ENCODE measurements at regions not wholly inside any gene's neighbourhood (a gene's known extent, or its start where the extent isn't known, plus 50 kb on each side); places are given as distances from the start of the nearest gene placed in this dataset.

DNA sequence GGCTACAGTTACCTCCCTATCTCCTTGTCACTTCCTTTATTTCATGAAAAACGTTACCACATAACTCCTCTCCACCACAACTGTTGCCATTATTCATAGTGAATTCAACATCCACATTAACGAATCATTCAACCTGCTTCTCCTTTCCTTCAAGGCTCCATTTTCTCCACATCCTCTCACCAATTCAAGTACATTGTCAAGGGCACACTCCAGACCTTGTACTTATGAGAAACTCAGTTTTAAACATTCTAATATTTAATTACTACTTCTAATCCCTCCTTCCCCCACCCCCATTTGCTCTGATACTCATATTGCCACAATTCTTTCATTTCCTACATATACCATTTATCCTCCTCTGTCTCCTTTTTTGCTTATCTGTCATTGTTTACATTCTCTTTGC, 871.2 kb downstream of the TUSC7 start:
- Histone ChIP-seq H3K79me2 (ENCODE audit: control insufficient read depth, insufficient read depth, low read length) (no peaks in the 10 kb centered on the region), H3K4me3 (no peak overlapping the region), H2AFZ (ENCODE audit: low read depth, low read length) (no peak overlapping the region), H3K9me3 (replicated peaks; ENCODE audit: control insufficient read depth, insufficient read depth, low read depth, low read length) (no peaks in the 10 kb centered on the region), H3K9ac (ENCODE audit: insufficient read depth in 1 of 2, low read depth in 2 of 2, low read length in 2 of 2) (no peak overlapping the region), H3K4me1 (replicated peaks in 1 of 2; ENCODE audit: control insufficient read depth in 2 of 2, insufficient read depth in 2 of 2, low read length in 2 of 2) (no peaks in the 10 kb centered on the region), H3K4me2 (ENCODE audit: insufficient read depth, low read length) (no peak overlapping the region), H3K9me1 (ENCODE audit: control insufficient read depth, insufficient read depth, low read length) (no peaks in the 10 kb centered on the region), H3K27me3 (ENCODE audit: control insufficient read depth in 2 of 2, insufficient read depth in 2 of 2, low read length in 2 of 2) (no peaks in the 10 kb centered on the region), H3K27ac (ENCODE audit: extremely low read depth, low read depth, low read length) (no peak overlapping the region), H3K36me3 (ENCODE audit: control insufficient read depth, insufficient read depth, low read length) (no peaks in the 10 kb centered on the region), H4K20me1 (replicated peaks; ENCODE audit: control insufficient read depth, insufficient read depth, low read length) (no peaks in the 10 kb centered on the region)
- POLR2A ChIA-PET = no interaction called here
- BruUV-seq (replicated peaks) = no TSS peak
- in situ Hi-C loops (cut with MboI) = no loop called here
- intact Hi-C loops (cut with micrococcal nuclease) = no loop called here
- DNase-seq (ENCODE audit: extremely low read depth in 1 of 4, low spot score in 3 of 4) (no peak), ATAC-seq (no peak), FAIRE-seq (no peak)
- TF ChIP-seq, protein P1, sequence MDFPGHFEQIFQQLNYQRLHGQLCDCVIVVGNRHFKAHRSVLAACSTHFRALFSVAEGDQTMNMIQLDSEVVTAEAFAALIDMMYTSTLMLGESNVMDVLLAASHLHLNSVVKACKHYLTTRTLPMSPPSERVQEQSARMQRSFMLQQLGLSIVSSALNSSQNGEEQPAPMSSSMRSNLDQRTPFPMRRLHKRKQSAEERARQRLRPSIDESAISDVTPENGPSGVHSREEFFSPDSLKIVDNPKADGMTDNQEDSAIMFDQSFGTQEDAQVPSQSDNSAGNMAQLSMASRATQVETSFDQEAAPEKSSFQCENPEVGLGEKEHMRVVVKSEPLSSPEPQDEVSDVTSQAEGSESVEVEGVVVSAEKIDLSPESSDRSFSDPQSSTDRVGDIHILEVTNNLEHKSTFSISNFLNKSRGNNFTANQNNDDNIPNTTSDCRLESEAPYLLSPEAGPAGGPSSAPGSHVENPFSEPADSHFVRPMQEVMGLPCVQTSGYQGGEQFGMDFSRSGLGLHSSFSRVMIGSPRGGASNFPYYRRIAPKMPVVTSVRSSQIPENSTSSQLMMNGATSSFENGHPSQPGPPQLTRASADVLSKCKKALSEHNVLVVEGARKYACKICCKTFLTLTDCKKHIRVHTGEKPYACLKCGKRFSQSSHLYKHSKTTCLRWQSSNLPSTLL (IDR thresholded peaks at IDR 0.05) = no peak
- TF ChIP-seq SMAD1 (IDR thresholded peaks at IDR 0.05; ENCODE audit: low read depth, low read length, partially characterized antibody) = no peak
- TF ChIP-seq ZNF384 (IDR thresholded peaks at IDR 0.05; ENCODE audit: low read depth, low read length) = no peak
- no peak for TF ChIP-seq CBX2 (IDR thresholded peaks at IDR 0.05; ENCODE audit: insufficient read depth, low read length, poor library complexity, severe bottlenecking)
- TF ChIP-seq HNRNPL (IDR thresholded peaks at IDR 0.05; ENCODE audit: low read depth, low read length) = no peak
- TF ChIP-seq ZNF277 (CRISPR knock-in tag; IDR thresholded peaks at IDR 0.05; ENCODE audit: borderline replicate concordance) = no peak
- TF ChIP-seq GTF2F1 (IDR thresholded peaks at IDR 0.05; ENCODE audit: low read depth, low read length) = no peak
- 7% methylated on average over 2 of the region's 2 CpGs for WGBS (ENCODE audit: insufficient coverage, low coverage, missing lambda C conversion rate)
- CTCF ChIA-PET (ENCODE audit: low intra/inter-chr PET ratio) = no interaction called here

Measured in K562 (cell line).